Loucy (cell line): ENCODE measurements at regions not wholly inside any gene's neighbourhood (a gene's known extent, or its start where the extent isn't known, plus 50 kb on each side); places are given as distances from the start of the nearest gene placed in this dataset.

Experiments used
- H2AFZ ChIP-seq: fragments of 200-600 bp; sonication (generic); 2 replicates; pipeline ENCODE4 v1.6.0; 2016; ENCODE audit warnings: antibody characterized with exemption, mild to moderate bottlenecking, low read length, moderate library complexity
- H3F3A ChIP-seq: fragments of 200-600 bp; 2 replicates; pipeline ENCODE4 v1.6.0; 2016; ENCODE audit warnings: antibody characterized with exemption, low read depth, mild to moderate bottlenecking
- H3K27me3 ChIP-seq: fragments of 200-600 bp; sonication (generic); 2 replicates; pipeline ENCODE4 v1.6.1; 2014; ENCODE audit warnings: low read length, mild to moderate bottlenecking; ENCODE audit not compliant: insufficient read depth, poor library complexity, severe bottlenecking
- H3K36me3 ChIP-seq: fragments of 200-600 bp; sonication (generic); 2 replicates; pipeline ENCODE4 v1.6.1; 2016; ENCODE audit warnings: low read length; ENCODE audit not compliant: insufficient read depth
- H3K4me1 ChIP-seq: fragments of 200-600 bp; sonication (generic); 2 replicates; pipeline ENCODE4 v1.5.1; 2014; ENCODE audit warnings: low read length, mild to moderate bottlenecking; ENCODE audit not compliant: insufficient read depth, poor library complexity, severe bottlenecking
- H3K4me2 ChIP-seq: fragments of 200-600 bp; sonication (generic); 2 replicates; pipeline ENCODE4 v1.6.0; 2014; ENCODE audit warnings: antibody characterized with exemption, low read length, low read depth, mild to moderate bottlenecking; ENCODE audit not compliant: poor library complexity, severe bottlenecking
- H3K4me3 ChIP-seq: fragments of 200-600 bp; sonication (generic); 2 replicates; pipeline ENCODE4 v1.5.1; 2014; ENCODE audit warnings: low read length, mild to moderate bottlenecking, mixed read lengths; ENCODE audit not compliant: poor library complexity, severe bottlenecking
- H3K79me2 ChIP-seq: fragments of 200-600 bp; sonication (generic); 2 replicates; pipeline ENCODE4 v1.6.1; 2014; ENCODE audit warnings: low read length; ENCODE audit not compliant: insufficient read depth
- H3K9ac ChIP-seq: fragments of 200-600 bp; sonication (generic); 2 replicates; pipeline ENCODE4 v1.6.0; 2014; ENCODE audit warnings: mild to moderate bottlenecking, low read depth, low read length, moderate library complexity; ENCODE audit not compliant: poor library complexity, severe bottlenecking
- H3K9me2 ChIP-seq: fragments of 200-600 bp; sonication (generic); replicated peaks from 2 replicates; pipeline ENCODE4 v1.6.1; 2016; ENCODE audit warnings: low read depth, low read length, mixed read lengths
- H3K9me3 ChIP-seq: fragments of 200-600 bp; sonication (generic); 2 replicates; pipeline ENCODE4 v1.6.1; 2014; ENCODE audit warnings: mild to moderate bottlenecking, antibody characterized with exemption, low read length, low read depth; ENCODE audit not compliant: insufficient read depth
- H4K20me1 ChIP-seq: fragments of 200-600 bp; sonication (generic); 2 replicates; pipeline ENCODE4 v1.6.0; 2014; ENCODE audit warnings: antibody characterized with exemption, low read length, mild to moderate bottlenecking; ENCODE audit not compliant: insufficient read depth, poor library complexity, severe bottlenecking
- EZH2phosphoT487 ChIP-seq: fragments of 200-600 bp; IDR thresholded peaks from 2 replicates; pipeline ENCODE4 v1.6.1; 2018; ENCODE audit warnings: antibody characterized with exemption, mild to moderate bottlenecking, moderate library complexity, borderline replicate concordance
- TF ChIP-seq, protein P1 (sequence below): fragments of 200-600 bp; sonication (generic); conservative IDR thresholded peaks from 2 replicates; pipeline ENCODE4 v1.5.1; 2014; ENCODE audit warnings: mild to moderate bottlenecking, antibody characterized with exemption, low read length

GRCh38 chr6:40760887-40761286 lies 173.7 kb upstream of the LRFN2 start:
- Histone ChIP-seq H3K9me2 (no peaks in the 10 kb centered on the region), H2AFZ (no peak overlapping the region), H3K4me2 (no peak overlapping the region), H3K36me3 (no peaks in the 10 kb centered on the region), H3K79me2 (no peaks in the 10 kb centered on the region), H3K9me3 (no peaks in the 10 kb centered on the region), H3K4me1 (no peaks in the 10 kb centered on the region), H4K20me1 (no peaks in the 10 kb centered on the region), H3K9ac (no peak overlapping the region), H3K4me3 (no peak overlapping the region), H3K27me3 (no peaks in the 10 kb centered on the region), H3F3A (no peaks in the 10 kb centered on the region)
- TF ChIP-seq, protein P1, sequence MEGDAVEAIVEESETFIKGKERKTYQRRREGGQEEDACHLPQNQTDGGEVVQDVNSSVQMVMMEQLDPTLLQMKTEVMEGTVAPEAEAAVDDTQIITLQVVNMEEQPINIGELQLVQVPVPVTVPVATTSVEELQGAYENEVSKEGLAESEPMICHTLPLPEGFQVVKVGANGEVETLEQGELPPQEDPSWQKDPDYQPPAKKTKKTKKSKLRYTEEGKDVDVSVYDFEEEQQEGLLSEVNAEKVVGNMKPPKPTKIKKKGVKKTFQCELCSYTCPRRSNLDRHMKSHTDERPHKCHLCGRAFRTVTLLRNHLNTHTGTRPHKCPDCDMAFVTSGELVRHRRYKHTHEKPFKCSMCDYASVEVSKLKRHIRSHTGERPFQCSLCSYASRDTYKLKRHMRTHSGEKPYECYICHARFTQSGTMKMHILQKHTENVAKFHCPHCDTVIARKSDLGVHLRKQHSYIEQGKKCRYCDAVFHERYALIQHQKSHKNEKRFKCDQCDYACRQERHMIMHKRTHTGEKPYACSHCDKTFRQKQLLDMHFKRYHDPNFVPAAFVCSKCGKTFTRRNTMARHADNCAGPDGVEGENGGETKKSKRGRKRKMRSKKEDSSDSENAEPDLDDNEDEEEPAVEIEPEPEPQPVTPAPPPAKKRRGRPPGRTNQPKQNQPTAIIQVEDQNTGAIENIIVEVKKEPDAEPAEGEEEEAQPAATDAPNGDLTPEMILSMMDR: no peak
- no peak for TF ChIP-seq EZH2phosphoT487

DNA sequence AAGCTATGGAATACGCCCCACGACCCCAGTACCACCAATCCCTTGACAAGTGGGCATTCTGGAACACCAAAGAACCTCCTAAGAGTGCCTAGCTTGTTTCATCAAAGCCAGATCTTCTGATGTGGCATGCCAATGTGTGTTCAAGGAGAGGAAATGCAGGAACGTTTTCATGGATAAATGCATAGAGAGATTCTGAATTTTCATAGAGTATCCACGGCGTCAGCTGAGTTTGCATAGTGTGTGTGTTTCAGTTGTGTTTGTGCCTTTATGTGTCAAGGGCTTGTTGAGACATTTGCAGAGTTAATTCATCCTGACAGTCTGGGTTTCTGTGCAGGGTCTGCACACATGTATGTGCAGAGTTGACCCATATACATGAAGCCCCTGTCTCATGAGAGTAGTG lies 172.7 kb upstream of the LRFN2 start:
- no peaks in the 10 kb centered on the region for H3K9me3 ChIP-seq
- H3K9me2 ChIP-seq: no peaks in the 10 kb centered on the region
- no peaks in the 10 kb centered on the region for H3K36me3 ChIP-seq
- H2AFZ ChIP-seq: no peak overlapping the region
- no peaks in the 10 kb centered on the region for H4K20me1 ChIP-seq
- H3K27me3 ChIP-seq: no peaks in the 10 kb centered on the region
- no peak overlapping the region for H3K4me2 ChIP-seq
- H3K79me2 ChIP-seq: no peaks in the 10 kb centered on the region
- no peaks in the 10 kb centered on the region for H3F3A ChIP-seq
- H3K4me1 ChIP-seq: no peaks in the 10 kb centered on the region
- TF ChIP-seq EZH2phosphoT487: no peak
- TF ChIP-seq, protein P1: no peak
- no peak overlapping the region for H3K4me3 ChIP-seq
- no peak overlapping the region for H3K9ac ChIP-seq

DNA sequence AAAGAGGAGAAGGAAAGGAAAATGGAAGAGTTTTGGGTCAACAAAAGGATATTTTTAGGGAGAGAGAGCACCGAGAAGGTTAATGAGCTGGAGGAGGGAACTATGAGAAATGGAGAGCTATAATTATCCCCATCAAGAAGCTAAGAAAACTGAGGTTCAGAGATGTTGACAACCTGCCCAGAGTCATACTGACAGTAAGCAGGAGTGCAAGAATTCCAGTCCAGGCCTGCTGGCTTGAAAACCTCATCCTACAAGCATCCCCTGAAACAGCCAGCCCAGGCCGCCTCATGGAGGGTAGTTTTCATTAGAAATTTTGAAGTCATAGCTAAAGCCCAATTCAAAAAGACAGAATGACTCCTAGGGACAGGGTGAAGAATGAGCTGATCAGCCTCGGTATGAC lies 172.1 kb upstream of the LRFN2 start:
- Histone ChIP-seq H3K4me2 (no peak overlapping the region), H3F3A (no peaks in the 10 kb centered on the region), H3K4me1 (no peaks in the 10 kb centered on the region)

More for the DNA sequence above, 172.1 kb upstream of the LRFN2 start:
- TF ChIP-seq, protein P1: no peak
- TF ChIP-seq EZH2phosphoT487: no peak
- Histone ChIP-seq H3K9me2 (no peaks in the 10 kb centered on the region), H3K9me3 (no peaks in the 10 kb centered on the region), H3K79me2 (no peaks in the 10 kb centered on the region), H4K20me1 (no peaks in the 10 kb centered on the region), H3K27me3 (no peaks in the 10 kb centered on the region), H3K4me3 (no peak overlapping the region), H3K9ac (no peak overlapping the region), H3K36me3 (no peaks in the 10 kb centered on the region), H2AFZ (no peak overlapping the region)
